Smooth muscle cell (in vitro differentiated cells): ENCODE measurements at regions not wholly inside any gene's neighbourhood (a gene's known extent, or its start where the extent isn't known, plus 50 kb on each side); places are given as distances from the start of the nearest gene placed in this dataset.

Source experiments
- DNase-seq: peaks from one replicate; lab custom pipeline; 2025; ENCODE audit not compliant: unreplicated experiment; lab: John Stamatoyannopoulos, UW
- H2AFZ ChIP-seq: fragments of 200-600 bp; sonication (generic); 2 replicates; pipeline ENCODE4 v1.6.0; 2016; ENCODE audit warnings: antibody characterized with exemption, low read depth, mild to moderate bottlenecking
- H3F3A ChIP-seq: fragments of 200-600 bp; sonication (generic); 2 replicates; pipeline ENCODE4 v1.6.0; 2017; ENCODE audit warnings: antibody characterized with exemption, low read depth
- H3K27ac ChIP-seq: fragments of 200-600 bp; sonication (generic); 2 replicates; pipeline ENCODE4 v1.5.1; 2016; ENCODE audit warnings: low read depth, mild to moderate bottlenecking
- H3K27me3 ChIP-seq: fragments of 200-600 bp; sonication (generic); 2 replicates; pipeline ENCODE4 v1.6.1; 2016; ENCODE audit warnings: low read depth, mild to moderate bottlenecking
- H3K36me3 ChIP-seq: fragments of 200-600 bp; sonication (generic); 2 replicates; pipeline ENCODE4 v1.5.1; 2016; ENCODE audit warnings: low read depth
- H3K4me1 ChIP-seq: fragments of 200-600 bp; sonication (generic); 2 replicates; pipeline ENCODE4 v1.5.1; 2016; ENCODE audit warnings: low read depth
- H3K4me2 ChIP-seq: fragments of 200-600 bp; sonication (generic); 2 replicates; pipeline ENCODE4 v1.6.0; 2016; ENCODE audit warnings: mild to moderate bottlenecking
- H3K4me3 ChIP-seq: fragments of 200-600 bp; sonication (generic); 2 replicates; pipeline ENCODE4 v1.5.1; 2016; ENCODE audit warnings: mild to moderate bottlenecking
- H3K79me2 ChIP-seq: fragments of 200-600 bp; sonication (generic); 2 replicates; pipeline ENCODE4 v1.6.0; 2016; ENCODE audit warnings: low read depth, mild to moderate bottlenecking
- H3K9ac ChIP-seq: fragments of 200-600 bp; sonication (generic); 2 replicates; pipeline ENCODE4 v1.6.0; 2016; ENCODE audit warnings: low read depth
- H3K9me3 ChIP-seq: fragments of 200-600 bp; sonication (generic); replicated peaks from 2 replicates; pipeline ENCODE4 v1.5.1; 2016; ENCODE audit warnings: low read depth
- H4K20me1 ChIP-seq: fragments of 200-600 bp; sonication (generic); 2 replicates; pipeline ENCODE4 v1.6.0; 2016; ENCODE audit warnings: low read depth
- CTCF ChIP-seq: fragments of 200-600 bp; sonication (generic); IDR thresholded peaks from 2 replicates; pipeline ENCODE4 v1.5.1; 2017; ENCODE audit warnings: borderline replicate concordance, mild to moderate bottlenecking, antibody characterized with exemption; ENCODE audit not compliant: insufficient read depth, poor library complexity, severe bottlenecking
- WGBS: methylation state at CpG from one replicate; pipeline ENCODE4 v1.1.7; 2016; ENCODE audit warnings: low lambda C conversion rate; 5-methylcytosine and 5-hydroxymethylcytosine counted together

GRCh38 chr10:117424883-117425649, 49.8 kb upstream of the PDZD8 start:
- WGBS, result 78% methylated on average over 13 of the region's 13 CpGs
- Histone ChIP-seq H3F3A (no peaks in the 10 kb centered on the region), H3K36me3 (no peaks in the 10 kb centered on the region), H3K79me2 (no peaks in the 10 kb centered on the region), H3K9me3 (no peaks in the 10 kb centered on the region), H3K4me1 (peaks cover 3% of the 10 kb centered on the region), H3K27me3 (peaks cover 21% of the 10 kb centered on the region), H4K20me1 (no peaks in the 10 kb centered on the region), H3K9ac (no peak overlapping the region), H3K4me2 (no peak overlapping the region), H3K4me3 (no peak overlapping the region), H2AFZ (no peak overlapping the region), H3K27ac (no peak overlapping the region)
- no peak for DNase-seq
- TF ChIP-seq CTCF, result no peak
